ENCODE measurements at regions not wholly inside any gene's neighbourhood (a gene's known extent, or its start where the extent isn't known, plus 50 kb on each side); places are given as distances from the start of the nearest gene placed in this dataset.

DNA sequence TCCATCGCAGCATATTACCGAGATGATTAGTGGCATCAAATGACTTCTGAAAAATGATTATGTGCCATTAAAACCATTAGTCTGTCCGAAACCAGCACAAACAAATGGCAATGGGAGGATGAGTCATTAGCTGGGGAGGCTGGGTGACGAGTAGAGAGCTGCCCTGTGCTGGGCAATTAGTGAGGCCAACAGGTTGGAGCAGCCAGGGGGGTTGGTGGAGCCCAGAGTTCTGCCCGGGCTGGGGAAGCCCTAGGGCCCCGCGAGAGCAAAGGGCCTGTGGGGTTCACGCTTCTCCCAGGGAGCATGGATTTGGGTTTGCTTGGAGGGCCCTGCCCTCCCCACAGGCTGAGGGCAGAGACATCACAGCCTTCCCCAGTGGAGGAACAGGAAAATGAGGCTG is 152.1 kb upstream of the RPL38 start:
- no peak overlapping the region for H3K4me3 Mint-ChIP-seq
- peaks cover 10% of the 10 kb centered on the region for H3K4me1 Mint-ChIP-seq
- DNase-seq (no peak), ATAC-seq (no peak)
- peaks cover 76% of the 10 kb centered on the region for H3K27me3 Mint-ChIP-seq
- no peaks in the 10 kb centered on the region for H3K9me3 ChIP-seq (ENCODE audit: control insufficient read depth, low read length, poor library complexity, severe bottlenecking)
- no peak overlapping the region for H3K27ac Mint-ChIP-seq
- peaks cover 2% of the 10 kb centered on the region for H3K36me3 Mint-ChIP-seq (ENCODE audit: low read depth)

GRCh38 chr17:74052993-74053711 is 150.3 kb upstream of the RPL38 start:
- Mint-ChIP-seq H3K4me3 (no peak overlapping the region), H3K36me3 (ENCODE audit: low read depth) (peaks cover 2% of the 10 kb centered on the region), H3K27ac (no peak overlapping the region), H3K4me1 (peaks cover 6% of the 10 kb centered on the region), H3K27me3 (peaks cover 82% of the 10 kb centered on the region)
- H3K9me3 ChIP-seq (ENCODE audit: control insufficient read depth, low read length, poor library complexity, severe bottlenecking) = no peaks in the 10 kb centered on the region
- no peak for DNase-seq
- ATAC-seq = no peak

DNA sequence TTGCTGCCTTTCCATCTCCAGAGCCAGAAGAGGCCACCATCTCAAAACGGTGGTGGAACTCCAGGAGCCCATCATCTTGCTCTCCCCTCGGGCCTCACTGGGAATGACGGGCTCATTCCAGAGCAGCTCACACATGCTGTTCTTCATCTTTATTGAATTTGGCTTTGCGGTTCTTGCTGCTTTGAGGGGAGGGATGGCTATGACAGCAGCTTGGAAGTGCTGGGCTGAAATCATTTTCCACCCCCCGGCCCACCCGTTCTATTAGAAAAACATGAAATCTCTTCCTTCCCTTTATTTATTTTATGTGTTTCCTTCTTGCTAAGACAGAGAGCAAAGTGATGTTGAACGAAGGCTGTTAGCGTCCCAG is 149.8 kb upstream of the RPL38 start:
- Mint-ChIP-seq H3K4me3 (no peak overlapping the region), H3K27ac (no peak overlapping the region), H3K4me1 (peaks cover 4% of the 10 kb centered on the region), H3K36me3 (ENCODE audit: low read depth) (peaks cover 2% of the 10 kb centered on the region), H3K27me3 (peaks cover 82% of the 10 kb centered on the region)
- DNase-seq (no peak), ATAC-seq (no peak)
- no peaks in the 10 kb centered on the region for H3K9me3 ChIP-seq (ENCODE audit: control insufficient read depth, low read length, poor library complexity, severe bottlenecking)

DNA sequence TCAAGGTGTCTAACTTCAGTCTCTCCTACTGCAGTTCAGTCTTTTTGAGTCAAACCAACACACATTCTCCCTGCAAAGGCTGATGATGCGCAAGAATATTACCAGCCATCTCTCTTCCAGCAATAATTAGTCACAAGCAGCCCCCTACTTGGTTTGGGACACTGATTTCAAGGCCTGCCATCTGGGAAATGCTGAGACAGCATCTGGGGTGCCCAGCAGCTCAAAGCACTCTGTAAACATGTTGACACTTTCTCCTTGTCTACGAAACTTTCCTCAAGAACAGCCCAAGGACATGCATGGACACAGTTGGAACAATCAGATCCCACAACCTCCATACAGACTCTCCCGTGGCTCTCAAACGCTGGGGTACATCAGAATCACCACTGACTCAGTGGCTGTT is 149.2 kb upstream of the RPL38 start:
- no peaks in the 10 kb centered on the region for H3K9me3 ChIP-seq (ENCODE audit: control insufficient read depth, low read length, poor library complexity, severe bottlenecking)
- Mint-ChIP-seq H3K27ac (no peak overlapping the region), H3K27me3 (peaks cover 82% of the 10 kb centered on the region), H3K4me3 (no peak overlapping the region), H3K4me1 (peaks cover 4% of the 10 kb centered on the region), H3K36me3 (ENCODE audit: low read depth) (peaks cover 4% of the 10 kb centered on the region)
- no peak for ATAC-seq
- DNase-seq = no peak

- Mint-ChIP-seq H3K27ac (no peak overlapping the region), H3K4me3 (peak overlapping the region; percentile 6), H3K4me1 (peaks cover 4% of the 10 kb centered on the region), H3K27me3 (peaks cover 77% of the 10 kb centered on the region), H3K36me3 (ENCODE audit: low read depth) (peaks cover 4% of the 10 kb centered on the region)
- no peaks in the 10 kb centered on the region for H3K9me3 ChIP-seq (ENCODE audit: control insufficient read depth, low read length, poor library complexity, severe bottlenecking)
- no peak for ATAC-seq
- no peak for DNase-seq
Observed at GRCh38 chr17:74055508-74056160, 147.8 kb upstream of the RPL38 start.

- DNase-seq = no peak
- no peaks in the 10 kb centered on the region for H3K9me3 ChIP-seq (ENCODE audit: control insufficient read depth, low read length, poor library complexity, severe bottlenecking)
- ATAC-seq = no peak
- peaks cover 2% of the 10 kb centered on the region for H3K36me3 Mint-ChIP-seq (ENCODE audit: low read depth)
- no peak overlapping the region for H3K4me3 Mint-ChIP-seq
- peaks cover 5% of the 10 kb centered on the region for H3K4me1 Mint-ChIP-seq
- H3K27me3 Mint-ChIP-seq = peaks cover 78% of the 10 kb centered on the region
- H3K27ac Mint-ChIP-seq = no peak overlapping the region
Observed at GRCh38 chr17:74059479-74060240, 143.8 kb upstream of the RPL38 start.

DNA sequence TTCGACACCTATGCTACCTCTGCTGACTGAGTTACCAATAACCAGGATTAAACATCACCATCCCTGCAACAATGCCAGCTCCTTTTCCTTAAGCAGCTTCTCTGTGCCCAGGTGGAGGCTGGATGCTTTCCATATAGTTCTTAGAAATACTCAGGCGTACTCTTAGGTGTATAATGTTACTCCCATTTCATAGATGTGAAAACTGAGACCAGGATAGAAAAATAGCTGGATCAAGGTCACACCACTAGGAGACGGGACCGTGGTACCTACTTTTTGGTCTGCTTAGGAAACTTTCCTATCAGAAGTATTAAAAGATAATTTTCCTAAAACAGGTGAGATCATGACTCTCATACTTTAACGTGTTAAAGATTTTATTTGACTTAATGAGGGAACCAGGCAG is 141.7 kb upstream of the RPL38 start:
- H3K4me1 Mint-ChIP-seq = peaks cover 2% of the 10 kb centered on the region
- no peak overlapping the region for H3K27ac Mint-ChIP-seq
- DNase-seq (no peak), ATAC-seq (no peak)
- H3K4me3 Mint-ChIP-seq = no peak overlapping the region
- peaks cover 80% of the 10 kb centered on the region for H3K27me3 Mint-ChIP-seq
- H3K36me3 Mint-ChIP-seq (ENCODE audit: low read depth) = peaks cover 2% of the 10 kb centered on the region
- H3K9me3 ChIP-seq (ENCODE audit: control insufficient read depth, low read length, poor library complexity, severe bottlenecking) = no peaks in the 10 kb centered on the region

- DNase-seq (no peak), ATAC-seq (no peak)
- no peaks in the 10 kb centered on the region for H3K9me3 ChIP-seq (ENCODE audit: control insufficient read depth, low read length, poor library complexity, severe bottlenecking)
Observed at GRCh38 chr17:74062234-74062633, 141.2 kb upstream of the RPL38 start.

DNA sequence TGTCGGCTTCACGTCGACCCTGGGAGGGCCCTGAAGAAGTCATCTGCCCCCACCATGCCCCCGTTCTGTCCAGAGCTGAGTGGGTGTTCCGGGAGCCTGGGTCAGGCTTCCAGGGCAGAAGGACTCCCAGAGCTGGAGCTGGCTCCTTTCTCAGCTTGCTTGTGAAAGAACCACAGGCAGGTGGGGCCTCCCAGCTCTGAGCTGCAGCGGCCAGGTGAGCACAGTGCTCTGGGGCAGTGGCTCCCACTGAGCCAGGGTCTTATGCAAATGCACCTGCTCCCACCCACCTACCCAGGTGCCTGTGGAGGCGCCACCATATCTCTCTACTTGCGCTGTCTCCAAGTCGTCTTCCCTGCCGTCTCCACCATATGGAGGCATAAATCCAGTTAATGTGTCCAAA is 140.0 kb upstream of the RPL38 start:
- no peak overlapping the region for H3K4me3 Mint-ChIP-seq
- no peaks in the 10 kb centered on the region for H3K9me3 ChIP-seq (ENCODE audit: control insufficient read depth, low read length, poor library complexity, severe bottlenecking)
- H3K27me3 Mint-ChIP-seq = peaks cover 73% of the 10 kb centered on the region
- peaks cover 2% of the 10 kb centered on the region for H3K4me1 Mint-ChIP-seq
- no peak overlapping the region for H3K27ac Mint-ChIP-seq
- DNase-seq (no peak), ATAC-seq (no peak)
- peaks cover 2% of the 10 kb centered on the region for H3K36me3 Mint-ChIP-seq (ENCODE audit: low read depth)

More at GRCh38 chr17:74062234-74062633, 141.2 kb upstream of the RPL38 start:
- H3K4me3 Mint-ChIP-seq = no peak overlapping the region
- H3K27ac Mint-ChIP-seq = no peak overlapping the region
- peaks cover 2% of the 10 kb centered on the region for H3K36me3 Mint-ChIP-seq (ENCODE audit: low read depth)
- H3K27me3 Mint-ChIP-seq = peaks cover 80% of the 10 kb centered on the region
- peaks cover 2% of the 10 kb centered on the region for H3K4me1 Mint-ChIP-seq

DNA sequence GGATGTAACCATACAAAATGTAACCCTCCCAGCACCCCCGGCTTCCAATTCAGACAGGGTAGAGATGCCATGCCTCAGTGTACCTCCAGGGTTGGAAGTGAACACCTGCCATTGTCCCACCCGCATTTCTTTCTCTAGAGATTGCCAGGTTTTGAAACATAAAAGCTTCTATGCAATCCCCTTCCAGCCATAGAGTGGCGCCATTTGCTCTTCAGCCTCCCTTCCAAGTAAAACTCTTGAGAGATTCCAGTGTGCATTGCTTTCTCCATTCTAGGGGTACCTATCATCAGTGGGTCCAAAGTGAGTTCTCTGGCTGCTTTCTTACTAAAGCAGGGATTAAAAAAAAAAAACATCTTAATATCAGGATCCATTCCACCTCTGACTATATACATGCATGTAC is 133.1 kb upstream of the RPL38 start:
- Mint-ChIP-seq H3K27ac (no peak overlapping the region), H3K36me3 (ENCODE audit: low read depth) (no peaks in the 10 kb centered on the region), H3K4me1 (no peaks in the 10 kb centered on the region), H3K4me3 (no peak overlapping the region), H3K27me3 (peaks cover 35% of the 10 kb centered on the region)
- ATAC-seq = no peak
- no peak for DNase-seq
- H3K9me3 ChIP-seq (ENCODE audit: control insufficient read depth, low read length, poor library complexity, severe bottlenecking) = no peaks in the 10 kb centered on the region

- H3K9me3 ChIP-seq (ENCODE audit: control insufficient read depth, low read length, poor library complexity, severe bottlenecking) = no peaks in the 10 kb centered on the region
- no peak overlapping the region for H3K27ac Mint-ChIP-seq
- no peaks in the 10 kb centered on the region for H3K36me3 Mint-ChIP-seq (ENCODE audit: low read depth)
- H3K4me3 Mint-ChIP-seq = no peak overlapping the region
- DNase-seq (no peak), ATAC-seq (no peak)
- H3K4me1 Mint-ChIP-seq = no peaks in the 10 kb centered on the region
- peaks cover 27% of the 10 kb centered on the region for H3K27me3 Mint-ChIP-seq
Observed at GRCh38 chr17:74070998-74071679, 132.3 kb upstream of the RPL38 start.

- ATAC-seq (no peak), DNase-seq (no peak)
- no peaks in the 10 kb centered on the region for H3K4me1 Mint-ChIP-seq
- no peak overlapping the region for H3K4me3 Mint-ChIP-seq
- no peaks in the 10 kb centered on the region for H3K36me3 Mint-ChIP-seq (ENCODE audit: low read depth)
- H3K9me3 ChIP-seq (ENCODE audit: control insufficient read depth, low read length, poor library complexity, severe bottlenecking) = no peaks in the 10 kb centered on the region
- peaks cover 18% of the 10 kb centered on the region for H3K27me3 Mint-ChIP-seq
- H3K27ac Mint-ChIP-seq = no peak overlapping the region
Observed at GRCh38 chr17:74072340-74072739, 131.1 kb upstream of the RPL38 start.

GRCh38 chr17:74076446-74076845 is 127.0 kb upstream of the RPL38 start:
- Mint-ChIP-seq H3K36me3 (ENCODE audit: low read depth) (no peaks in the 10 kb centered on the region), H3K27me3 (peaks cover 4% of the 10 kb centered on the region), H3K4me3 (no peak overlapping the region), H3K4me1 (no peaks in the 10 kb centered on the region), H3K27ac (no peak overlapping the region)
- no peaks in the 10 kb centered on the region for H3K9me3 ChIP-seq (ENCODE audit: control insufficient read depth, low read length, poor library complexity, severe bottlenecking)
- DNase-seq (no peak), ATAC-seq (no peak)
